HepG2 (cell line): ENCODE measurements at regions not wholly inside any gene's neighbourhood (a gene's known extent, or its start where the extent isn't known, plus 50 kb on each side); places are given as distances from the start of the nearest gene placed in this dataset.

Experiments used
- ATAC-seq: fragments of 200-7000 bp; cut with Tn5 transposase; 3 replicates; pipeline ENCODE4 v1.9.1; 2020; ENCODE audit warnings: mild to moderate bottlenecking, moderate library complexity
- BruUV-seq: library from RNA; stranded (reverse); fragments of 400-500 nt; replicated peaks from 2 replicates; lab custom pipeline; 2021; lab: Mats Ljungman, UMichigan
- CTCF ChIA-PET: fragments of 300-600 bp; formaldehyde crosslinking; extraction: SDS; loops from one replicate; lab custom pipeline; 2021; ENCODE audit warnings: low total read pairs, inconsistent platforms, low intra/inter-chr PET ratio; lab: Yijun Ruan, JAX
- POLR2A ChIA-PET: fragments of 350-600 bp; sonication (Branson Sonifier 250); formaldehyde crosslinking; loops from one replicate; lab custom pipeline; 2020; ENCODE audit warnings: antibody characterized with exemption, inconsistent platforms; lab: Yijun Ruan, JAX
- DNase-seq: peaks from one replicate; pipeline ENCODE4 v3.0.0-alpha.2; 2015; ENCODE audit warnings: low spot score
- FAIRE-seq: peaks from 3 replicates; lab custom pipeline; 2011; peaks lifted over from hg19 to GRCh38; lab: Jason Lieb, UNC
- H2AFZ ChIP-seq: one replicate; pipeline ENCODE4 v1.6.1; 2011; ENCODE audit warnings: low read length, inconsistent platforms
- H3K27ac ChIP-seq: fragments of 300-600 bp; 3 replicates; pipeline ENCODE4 v1.8.0; 2011; ENCODE audit warnings: mixed run types, mild to moderate bottlenecking, mixed read lengths, low read length, inconsistent platforms; ENCODE audit not compliant: insufficient read depth; ENCODE audit errors: extremely low read length
- H3K27me3 ChIP-seq, 2 experiments: fragments of 200-600 bp in 1 of 2; 2 replicates in 1 of 2; 3 replicates in 1 of 2; pipeline versions ENCODE4 v1.6.0 to v1.8.0; 2011; ENCODE audit warnings: low read length in 2 of 2, mild to moderate bottlenecking in 2 of 2, moderate library complexity in 2 of 2, inconsistent platforms in 1 of 2; ENCODE audit not compliant: insufficient read depth in 2 of 2, control insufficient read depth in 1 of 2
- H3K36me3 ChIP-seq, 2 experiments: fragments of 200-600 bp in 1 of 2; replicated peaks in 1 of 2; 2 replicates in 1 of 2; 3 replicates in 1 of 2; pipeline versions ENCODE4 v1.5.1 to v1.8.0; 2011; ENCODE audit warnings: low read length in 2 of 2, inconsistent platforms in 1 of 2; ENCODE audit not compliant: insufficient read depth in 2 of 2, control insufficient read depth in 1 of 2
- H3K4me1 ChIP-seq: 2 replicates; pipeline ENCODE4 v1.5.1; 2012; ENCODE audit warnings: low read length, inconsistent platforms; ENCODE audit not compliant: insufficient read depth
- H3K4me2 ChIP-seq: 2 replicates; pipeline ENCODE4 v1.6.0; 2011; ENCODE audit warnings: low read depth, low read length, inconsistent platforms
- H3K4me3 ChIP-seq, 3 experiments: fragments of 200-600 bp in 1 of 3; sonication (generic), shearing (Covaris generic) in 1 of 3; replicated peaks in 1 of 3; 2 replicates each; pipeline ENCODE4 v1.5.1; 2011 to 2016; ENCODE audit warnings: low read length in 3 of 3, inconsistent platforms in 2 of 3, low read depth in 2 of 3, mild to moderate bottlenecking in 2 of 3, control low read depth in 1 of 3, mixed read lengths in 1 of 3; ENCODE audit not compliant: insufficient read depth in 1 of 3
- H3K79me2 ChIP-seq: one replicate; pipeline ENCODE4 v1.6.1; 2011; ENCODE audit warnings: low read length, inconsistent platforms; ENCODE audit not compliant: insufficient read depth
- H3K9ac ChIP-seq: 2 replicates; pipeline ENCODE4 v1.6.0; 2011; ENCODE audit warnings: mild to moderate bottlenecking, low read depth, low read length, inconsistent platforms; ENCODE audit not compliant: insufficient read depth
- H3K9me3 ChIP-seq: 2 replicates; pipeline ENCODE4 v1.5.1; 2012; ENCODE audit warnings: mild to moderate bottlenecking, low read length
- H4K20me1 ChIP-seq: 2 replicates; pipeline ENCODE4 v1.6.0; 2011; ENCODE audit warnings: inconsistent platforms, mild to moderate bottlenecking, low read length, moderate library complexity; ENCODE audit not compliant: insufficient read depth
- HMGA1 ChIP-seq: sonication (generic); formaldehyde crosslinking; conservative IDR thresholded peaks from 2 replicates; pipeline ENCODE4 v1.4.0; 2020; ENCODE audit warnings: missing genetic modification reagents
- NKX3-1 ChIP-seq: sonication (generic); formaldehyde crosslinking; IDR thresholded peaks from 2 replicates; pipeline ENCODE4 v1.5.0; 2020; ENCODE audit warnings: missing genetic modification reagents
- NR1H2 ChIP-seq: sonication (generic); formaldehyde crosslinking; IDR thresholded peaks from 2 replicates; pipeline ENCODE4 v1.8.1; 2022; ENCODE audit warnings: low read depth, missing genetic modification reagents, borderline replicate concordance
- NR2C2 ChIP-seq: sonication (generic); formaldehyde crosslinking; IDR thresholded peaks from 2 replicates; pipeline ENCODE4 v1.4.0; 2020; ENCODE audit warnings: missing genetic modification reagents, mild to moderate bottlenecking, moderate library complexity, borderline replicate concordance
- PHB2 ChIP-seq: fragments of 450-650 bp; IDR thresholded peaks from 2 replicates; pipeline ENCODE4 v1.6.1; 2018; ENCODE audit not compliant: partially characterized antibody
- PTBP1 ChIP-seq: fragments of 200-400 bp; formaldehyde crosslinking; IDR thresholded peaks from 2 replicates; pipeline ENCODE4 v1.6.1; 2018; ENCODE audit warnings: low read length, low read depth; ENCODE audit not compliant: poor library complexity, severe bottlenecking
- RBAK ChIP-seq: sonication (generic); formaldehyde crosslinking; IDR thresholded peaks from 2 replicates; pipeline ENCODE4 v1.5.1; 2020; ENCODE audit warnings: mild to moderate bottlenecking, missing genetic modification reagents
- SALL1 ChIP-seq: sonication (generic); formaldehyde crosslinking; IDR thresholded peaks from 2 replicates; pipeline ENCODE4 v1.8.0; 2022; ENCODE audit warnings: mild to moderate bottlenecking, missing genetic modification reagents
- SETDB1 ChIP-seq: sonication (generic); formaldehyde crosslinking; IDR thresholded peaks from 2 replicates; pipeline ENCODE4 v1.5.1; 2020; ENCODE audit warnings: missing genetic modification reagents, mild to moderate bottlenecking, borderline replicate concordance
- SRY ChIP-seq: sonication (generic); formaldehyde crosslinking; IDR thresholded peaks from 2 replicates; pipeline ENCODE4 v1.8.0; 2022; ENCODE audit warnings: mild to moderate bottlenecking, missing genetic modification reagents
- TCF7 ChIP-seq: sonication (generic); IDR thresholded peaks from 2 replicates; pipeline ENCODE4 v1.6.1; 2016; ENCODE audit warnings: antibody characterized with exemption, low read depth
- TCF7L2 ChIP-seq: IDR thresholded peaks from 2 replicates; pipeline ENCODE4 v1.6.1; 2011; ENCODE audit warnings: mild to moderate bottlenecking, low read depth, low read length, moderate library complexity
- ZFP36L2 ChIP-seq: sonication (generic); formaldehyde crosslinking; IDR thresholded peaks from 2 replicates; pipeline ENCODE4 v1.4.0; 2020; ENCODE audit warnings: missing genetic modification reagents
- ZNF562 ChIP-seq: sonication (generic); formaldehyde crosslinking; IDR thresholded peaks from 2 replicates; pipeline ENCODE4 v1.8.0; 2022; ENCODE audit warnings: missing genetic modification reagents, borderline replicate concordance
- ZNF607 ChIP-seq: sonication (generic); formaldehyde crosslinking; IDR thresholded peaks from 2 replicates; pipeline ENCODE4 v1.5.1; 2020; ENCODE audit warnings: missing genetic modification reagents, mild to moderate bottlenecking, borderline replicate concordance
- ZNF839 ChIP-seq: sonication (generic); formaldehyde crosslinking; IDR thresholded peaks from 2 replicates; pipeline ENCODE4 v1.4.0; 2020; ENCODE audit warnings: missing genetic modification reagents, mild to moderate bottlenecking, borderline replicate concordance
- WGBS: methylation state at CpG from one replicate; pipeline ENCODE4 v1.1.6; 2017; ENCODE audit warnings: low lambda C conversion rate; 5-methylcytosine and 5-hydroxymethylcytosine counted together
- in situ Hi-C: cut with HindIII; loops from 2 replicates; pipeline ENCODE4 v1.10.0; 2017; ENCODE audit warnings: low pct_unique_long_range_greater_than_20kb; ENCODE audit not compliant: extremely low pct_ligation_motif_present
- intact Hi-C: fragments of 100-400 bp; cut with micrococcal nuclease; formaldehyde crosslinking; loops from one replicate; pipeline ENCODE4 v1.10.0; 2022; ENCODE audit not compliant: unreplicated experiment
- TF ChIP-seq, protein P1 (sequence below): sonication (generic); formaldehyde crosslinking; IDR thresholded peaks from 2 replicates; pipeline ENCODE4 v1.4.0; 2020; ENCODE audit warnings: mild to moderate bottlenecking, missing genetic modification reagents, borderline replicate concordance
- TF ChIP-seq, protein P2 (sequence below): IDR thresholded peaks from 2 replicates; pipeline ENCODE4 v1.6.1; 2018; ENCODE audit warnings: missing genetic modification reagents, mild to moderate bottlenecking, missing compliant biosample characterization
- TF ChIP-seq, protein P3 (sequence below): sonication (generic); formaldehyde crosslinking; IDR thresholded peaks from 2 replicates; pipeline ENCODE4 v1.5.0; 2020; ENCODE audit warnings: mild to moderate bottlenecking, missing genetic modification reagents

DNA sequence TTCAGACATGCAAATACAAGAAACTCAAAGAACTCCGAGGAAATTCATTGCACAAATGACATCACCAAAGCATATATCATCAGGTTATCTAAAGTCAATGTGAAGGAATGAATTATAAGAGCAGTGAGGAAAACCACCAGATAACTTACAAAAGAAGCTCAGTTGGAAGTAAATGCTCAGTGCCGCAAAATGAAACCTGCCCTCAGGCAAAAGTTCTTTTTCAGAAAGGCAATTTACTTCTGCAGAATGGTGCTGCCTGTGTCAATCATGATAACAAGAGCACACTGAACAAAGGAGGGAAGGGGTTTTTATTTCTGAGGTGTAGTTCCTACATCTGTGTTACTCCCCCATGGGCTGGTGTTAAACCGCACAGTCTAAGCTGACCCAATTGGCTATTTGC, 550.6 kb upstream of the SEMA3D start:
- no peaks in the 10 kb centered on the region for H3K9me3 ChIP-seq
- H3K27me3 ChIP-seq = no peaks in the 10 kb centered on the region
- ATAC-seq (no peak), FAIRE-seq (no peak), DNase-seq (no peak)
- no TSS peak for BruUV-seq
- no peak overlapping the region for H3K27ac ChIP-seq
- no peak overlapping the region for H3K4me3 ChIP-seq
- in situ Hi-C loops (no loop called here), intact Hi-C loops (no loop called here)
- ChIA-PET CTCF (no interaction called here), POLR2A (no interaction called here)
- no peaks in the 10 kb centered on the region for H4K20me1 ChIP-seq
- TF ChIP-seq TCF7L2 (no peak), HMGA1 (CRISPR knock-in tag) (no peak), ZFP36L2 (CRISPR knock-in tag) (no peak), PHB2 (no peak), RBAK (CRISPR knock-in tag) (no peak), ZNF839 (CRISPR knock-in tag) (no peak), TCF7 (no peak), SALL1 (CRISPR knock-in tag) (no peak), NKX3-1 (CRISPR knock-in tag) (no peak), ZNF607 (CRISPR knock-in tag) (no peak), NR1H2 (CRISPR knock-in tag) (no peak), ZNF562 (no peak), SRY (CRISPR knock-in tag) (no peak), SETDB1 (no peak), NR2C2 (CRISPR knock-in tag) (no peak), PTBP1 (no peak)
- TF ChIP-seq, protein P1, sequence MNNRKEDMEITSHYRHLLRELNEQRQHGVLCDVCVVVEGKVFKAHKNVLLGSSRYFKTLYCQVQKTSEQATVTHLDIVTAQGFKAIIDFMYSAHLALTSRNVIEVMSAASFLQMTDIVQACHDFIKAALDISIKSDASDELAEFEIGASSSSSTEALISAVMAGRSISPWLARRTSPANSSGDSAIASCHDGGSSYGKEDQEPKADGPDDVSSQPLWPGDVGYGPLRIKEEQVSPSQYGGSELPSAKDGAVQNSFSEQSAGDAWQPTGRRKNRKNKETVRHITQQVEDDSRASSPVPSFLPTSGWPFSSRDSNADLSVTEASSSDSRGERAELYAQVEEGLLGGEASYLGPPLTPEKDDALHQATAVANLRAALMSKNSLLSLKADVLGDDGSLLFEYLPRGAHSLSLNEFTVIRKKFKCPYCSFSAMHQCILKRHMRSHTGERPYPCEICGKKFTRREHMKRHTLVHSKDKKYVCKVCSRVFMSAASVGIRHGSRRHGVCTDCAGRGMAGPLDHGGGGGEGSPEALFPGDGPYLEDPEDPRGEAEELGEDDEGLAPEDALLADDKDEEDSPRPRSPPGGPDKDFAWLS (CRISPR knock-in tag) = no peak
- TF ChIP-seq, protein P2, sequence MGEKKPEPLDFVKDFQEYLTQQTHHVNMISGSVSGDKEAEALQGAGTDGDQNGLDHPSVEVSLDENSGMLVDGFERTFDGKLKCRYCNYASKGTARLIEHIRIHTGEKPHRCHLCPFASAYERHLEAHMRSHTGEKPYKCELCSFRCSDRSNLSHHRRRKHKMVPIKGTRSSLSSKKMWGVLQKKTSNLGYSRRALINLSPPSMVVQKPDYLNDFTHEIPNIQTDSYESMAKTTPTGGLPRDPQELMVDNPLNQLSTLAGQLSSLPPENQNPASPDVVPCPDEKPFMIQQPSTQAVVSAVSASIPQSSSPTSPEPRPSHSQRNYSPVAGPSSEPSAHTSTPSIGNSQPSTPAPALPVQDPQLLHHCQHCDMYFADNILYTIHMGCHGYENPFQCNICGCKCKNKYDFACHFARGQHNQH (CRISPR knock-in tag) = no peak
- TF ChIP-seq, protein P3, sequence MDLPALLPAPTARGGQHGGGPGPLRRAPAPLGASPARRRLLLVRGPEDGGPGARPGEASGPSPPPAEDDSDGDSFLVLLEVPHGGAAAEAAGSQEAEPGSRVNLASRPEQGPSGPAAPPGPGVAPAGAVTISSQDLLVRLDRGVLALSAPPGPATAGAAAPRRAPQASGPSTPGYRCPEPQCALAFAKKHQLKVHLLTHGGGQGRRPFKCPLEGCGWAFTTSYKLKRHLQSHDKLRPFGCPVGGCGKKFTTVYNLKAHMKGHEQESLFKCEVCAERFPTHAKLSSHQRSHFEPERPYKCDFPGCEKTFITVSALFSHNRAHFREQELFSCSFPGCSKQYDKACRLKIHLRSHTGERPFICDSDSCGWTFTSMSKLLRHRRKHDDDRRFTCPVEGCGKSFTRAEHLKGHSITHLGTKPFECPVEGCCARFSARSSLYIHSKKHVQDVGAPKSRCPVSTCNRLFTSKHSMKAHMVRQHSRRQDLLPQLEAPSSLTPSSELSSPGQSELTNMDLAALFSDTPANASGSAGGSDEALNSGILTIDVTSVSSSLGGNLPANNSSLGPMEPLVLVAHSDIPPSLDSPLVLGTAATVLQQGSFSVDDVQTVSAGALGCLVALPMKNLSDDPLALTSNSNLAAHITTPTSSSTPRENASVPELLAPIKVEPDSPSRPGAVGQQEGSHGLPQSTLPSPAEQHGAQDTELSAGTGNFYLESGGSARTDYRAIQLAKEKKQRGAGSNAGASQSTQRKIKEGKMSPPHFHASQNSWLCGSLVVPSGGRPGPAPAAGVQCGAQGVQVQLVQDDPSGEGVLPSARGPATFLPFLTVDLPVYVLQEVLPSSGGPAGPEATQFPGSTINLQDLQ (CRISPR knock-in tag) = no peak
- H3K36me3 ChIP-seq = no peaks in the 10 kb centered on the region
- H3K9ac ChIP-seq = no peak overlapping the region
- no peak overlapping the region for H3K4me2 ChIP-seq
- H2AFZ ChIP-seq = no peak overlapping the region
- WGBS = 63% methylated on average over 3 of the region's 3 CpGs
- no peaks in the 10 kb centered on the region for H3K4me1 ChIP-seq
- no peaks in the 10 kb centered on the region for H3K79me2 ChIP-seq
